ENCODE measurements at regions not wholly inside any gene's neighbourhood (a gene's known extent, or its start where the extent isn't known, plus 50 kb on each side); places are given as distances from the start of the nearest gene placed in this dataset.
"Not testable (repeated sequence)": the region's sequence is repeated elsewhere in the genome, so short reads cannot be mapped to it uniquely, and the experiment has no call there.

DNA sequence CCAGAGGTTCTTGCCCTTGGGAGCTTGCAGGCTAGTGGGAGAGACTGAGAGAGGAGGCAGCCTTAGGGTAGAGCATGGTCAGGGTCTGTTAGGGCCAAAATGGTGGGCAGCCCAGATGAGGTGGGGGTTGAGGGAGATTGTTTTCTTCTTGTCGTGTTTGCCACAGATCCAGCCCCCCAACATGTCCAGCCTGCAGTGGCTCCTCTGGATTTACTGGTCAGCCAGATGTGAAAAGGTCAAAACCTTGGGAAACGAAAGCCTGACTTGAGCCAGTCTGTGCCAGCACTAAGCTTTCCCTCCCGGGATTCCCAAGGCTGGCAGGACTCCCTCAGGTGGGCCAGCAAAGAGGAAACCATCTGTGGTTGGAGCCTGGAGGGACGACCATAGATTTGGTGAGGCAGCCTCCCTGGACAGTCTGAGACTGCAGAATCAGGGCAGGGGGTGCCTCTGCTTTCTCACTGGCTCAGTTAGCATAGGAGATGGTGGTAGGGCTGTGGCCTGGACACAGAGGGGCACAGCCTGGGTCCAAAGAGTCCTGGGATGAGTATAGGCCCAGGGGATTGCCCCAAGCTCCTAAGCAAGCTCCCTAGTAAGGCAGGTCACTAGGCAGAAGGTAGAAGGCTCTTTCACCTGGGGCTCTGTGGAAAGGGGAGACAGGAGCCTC is 51.2 kb upstream of the PRR23C start:
- no peak for DNase-seq (ENCODE audit: low spot score)

DNA sequence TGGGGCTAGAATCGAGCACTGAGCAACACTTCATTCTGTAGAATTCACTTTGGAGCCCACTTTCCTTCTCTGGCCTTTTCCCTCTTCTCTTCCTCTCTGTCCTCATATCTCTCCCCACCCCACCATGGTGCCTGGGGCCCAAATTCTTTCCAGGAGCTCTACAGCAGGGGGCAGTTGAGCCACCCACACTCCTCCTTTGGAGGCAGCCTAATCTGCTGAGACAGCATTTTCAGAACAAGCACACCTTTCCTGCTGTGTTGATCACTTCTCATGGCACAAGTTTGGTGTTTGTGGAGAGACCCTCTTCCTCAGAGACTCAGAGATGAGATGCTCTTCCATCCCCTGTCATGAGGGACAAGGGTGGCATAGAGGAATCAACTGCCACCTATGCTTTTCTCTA is 52.0 kb upstream of the PRR23C start:
- no peak for DNase-seq (ENCODE audit: low spot score)

DNA sequence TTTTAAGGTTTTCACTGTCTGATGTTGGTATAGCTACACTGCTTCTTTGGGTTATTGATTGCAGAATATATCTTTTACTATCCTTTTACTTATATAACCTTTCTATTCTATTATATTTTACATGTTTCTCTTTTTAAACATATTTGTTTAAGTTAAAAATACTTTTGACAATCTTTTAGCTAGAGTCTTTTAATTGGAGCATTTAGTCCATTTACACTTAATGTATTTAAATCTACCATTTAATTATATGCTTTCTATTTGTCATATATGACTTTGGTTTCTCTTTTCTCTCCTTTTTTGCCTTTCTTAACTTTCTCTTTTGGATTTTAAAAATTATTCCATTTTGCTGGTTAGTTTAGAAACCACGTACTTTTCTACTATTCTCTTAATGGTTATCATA is 53.7 kb upstream of the PRR23C start:
- no peak for DNase-seq (ENCODE audit: low spot score)

DNA sequence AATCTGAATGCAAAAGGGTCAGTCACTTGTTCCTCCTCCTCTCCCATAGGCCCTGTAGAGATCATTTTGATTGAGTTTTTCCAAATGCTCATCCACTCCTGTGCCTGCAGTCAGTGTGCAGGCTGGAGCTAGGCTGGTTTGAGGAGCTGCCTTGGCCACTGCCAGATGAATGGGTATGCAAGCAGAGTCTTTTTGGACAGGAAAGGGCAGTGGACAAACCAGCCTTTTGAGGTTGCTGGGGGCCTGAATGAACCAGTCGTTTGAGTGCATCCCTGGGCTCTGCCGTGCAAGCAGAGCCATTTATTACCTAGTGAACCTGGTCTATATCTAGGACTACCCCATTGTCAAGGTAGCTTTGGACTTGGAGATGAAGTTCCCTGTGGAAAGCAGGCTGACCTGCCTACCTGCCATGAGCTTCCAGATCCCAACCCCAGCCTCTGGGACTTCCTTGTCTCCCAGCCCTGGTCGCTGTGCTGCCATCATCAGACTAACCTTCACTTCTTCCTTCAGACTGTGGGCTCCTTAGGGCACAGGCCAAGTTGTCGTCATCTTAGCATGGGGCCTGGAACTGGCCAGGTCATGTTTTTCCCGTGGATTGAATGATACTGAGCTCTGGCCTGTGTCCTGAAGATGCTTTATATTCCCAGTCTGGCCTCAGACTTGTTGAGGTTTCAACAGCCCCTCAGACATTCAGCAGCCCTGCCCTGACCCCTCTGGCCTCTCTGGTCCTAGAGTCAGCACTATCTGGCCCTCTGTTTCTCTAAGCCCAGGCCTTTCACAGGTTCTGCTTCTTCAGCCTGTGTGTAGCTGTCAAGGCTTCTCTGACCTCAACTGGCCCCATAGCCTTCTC is 55.5 kb upstream of the PRR23C start:
- no peak for DNase-seq (ENCODE audit: low spot score)

DNA sequence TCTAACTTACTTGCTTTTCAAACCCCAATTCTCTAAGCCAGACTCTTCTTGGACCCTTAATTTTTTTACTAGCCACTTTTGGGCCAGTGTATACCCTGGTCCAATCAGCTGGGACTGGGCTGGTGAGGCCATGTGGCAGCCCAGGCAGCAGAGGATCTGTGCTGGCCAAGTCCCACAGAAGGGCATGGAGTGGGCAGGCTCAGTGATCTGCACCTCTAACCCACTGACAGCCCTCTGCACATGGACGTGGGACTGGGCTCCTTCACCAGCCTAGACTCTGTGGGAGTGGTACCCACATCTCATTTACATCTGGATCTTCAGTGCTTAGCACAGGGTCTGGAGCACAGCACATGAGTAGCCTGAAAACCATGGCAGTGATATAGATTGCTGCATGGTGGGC is 56.1 kb upstream of the PRR23C start:
- no peak for DNase-seq (ENCODE audit: low spot score)

DNA sequence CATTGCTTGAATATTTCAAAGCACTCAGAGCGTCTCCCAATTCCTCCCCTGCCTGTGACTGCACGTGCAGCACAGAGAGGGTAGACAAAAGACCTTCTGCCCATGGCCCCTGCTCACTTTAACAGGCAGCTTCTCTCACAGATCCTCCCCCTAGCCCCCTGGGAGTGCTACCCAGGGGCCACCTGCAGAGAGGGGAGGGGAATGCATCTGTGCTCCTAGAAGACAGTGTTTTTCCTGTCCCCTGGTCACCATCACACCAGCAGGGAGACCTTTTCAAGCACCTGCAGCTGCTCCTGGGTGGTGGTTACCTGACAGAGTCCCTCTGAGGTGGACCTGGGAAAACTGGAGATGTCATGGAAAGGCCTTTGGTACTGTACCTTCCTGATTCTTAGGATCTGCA is 56.7 kb upstream of the PRR23C start:
- DNase-seq (ENCODE audit: low spot score): no peak

DNA sequence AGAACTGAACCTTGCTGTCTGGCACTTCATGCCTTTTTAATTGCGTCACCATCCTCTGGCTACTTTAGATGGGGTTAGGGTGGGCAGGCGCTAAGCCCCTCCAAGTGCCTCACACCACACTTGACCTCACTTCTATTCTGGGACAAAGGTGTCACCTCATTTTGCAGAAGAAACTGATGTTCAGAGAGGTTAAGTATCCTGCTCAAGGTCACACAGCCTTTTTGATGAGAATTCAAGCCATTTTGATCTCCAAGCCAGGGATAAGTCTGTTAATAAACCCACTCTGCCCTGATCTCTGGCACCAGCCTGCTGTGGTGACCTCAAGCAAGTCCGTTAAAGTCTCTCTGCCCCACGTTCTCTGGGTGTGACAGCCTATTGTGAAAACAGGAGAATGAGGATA is 58.8 kb upstream of the PRR23C start:
- DNase-seq (ENCODE audit: low spot score): no peak

DNA sequence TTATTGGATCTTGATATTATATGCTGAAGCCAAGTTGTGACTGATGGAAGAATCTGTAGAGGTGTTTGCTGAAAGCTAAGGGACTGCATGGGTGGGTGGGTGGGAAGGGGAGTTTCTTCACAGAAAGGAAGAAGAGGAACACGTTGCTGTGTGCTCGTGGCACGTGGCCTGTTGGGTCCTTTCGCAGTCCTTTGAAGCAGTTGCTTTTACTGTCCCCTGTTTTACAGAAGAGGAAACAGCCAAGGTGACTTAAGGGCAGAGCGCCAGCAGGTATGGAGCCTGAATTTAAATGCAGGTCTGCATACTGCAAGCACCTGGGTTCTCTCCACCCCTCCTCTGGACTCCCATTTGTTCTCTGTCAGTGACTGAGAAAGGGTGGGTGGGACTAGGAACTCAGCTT is 59.4 kb upstream of the PRR23C start:
- no peak for DNase-seq (ENCODE audit: low spot score)

DNA sequence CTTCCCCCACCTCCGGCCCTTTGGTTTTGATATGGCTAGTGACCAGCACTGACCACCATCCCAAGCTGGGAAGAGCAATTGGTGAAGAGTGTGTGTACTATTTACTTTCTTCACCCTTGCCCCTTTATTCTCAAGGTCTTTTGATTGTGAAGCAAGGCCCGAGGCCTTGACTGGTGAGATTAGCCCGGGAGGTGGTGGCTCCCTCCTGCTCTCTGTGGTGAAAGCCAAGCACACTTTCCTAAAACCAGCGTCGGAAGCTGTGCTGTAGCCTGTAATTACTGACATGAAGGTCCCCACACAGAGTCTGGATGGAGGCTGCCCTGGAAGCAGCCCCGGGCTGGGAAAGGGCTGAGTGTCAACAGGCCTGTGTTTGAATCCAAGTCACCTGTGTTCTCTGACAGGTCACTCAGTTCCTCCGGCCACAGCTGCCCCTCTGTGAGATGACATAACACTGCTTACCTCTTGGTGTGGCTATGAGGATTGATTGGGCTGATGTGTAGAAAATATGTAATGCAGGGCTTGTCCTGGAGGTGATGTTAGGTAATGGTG is 60.5 kb upstream of the PRR23C start:
- DNase-seq (ENCODE audit: low spot score): no peak

DNA sequence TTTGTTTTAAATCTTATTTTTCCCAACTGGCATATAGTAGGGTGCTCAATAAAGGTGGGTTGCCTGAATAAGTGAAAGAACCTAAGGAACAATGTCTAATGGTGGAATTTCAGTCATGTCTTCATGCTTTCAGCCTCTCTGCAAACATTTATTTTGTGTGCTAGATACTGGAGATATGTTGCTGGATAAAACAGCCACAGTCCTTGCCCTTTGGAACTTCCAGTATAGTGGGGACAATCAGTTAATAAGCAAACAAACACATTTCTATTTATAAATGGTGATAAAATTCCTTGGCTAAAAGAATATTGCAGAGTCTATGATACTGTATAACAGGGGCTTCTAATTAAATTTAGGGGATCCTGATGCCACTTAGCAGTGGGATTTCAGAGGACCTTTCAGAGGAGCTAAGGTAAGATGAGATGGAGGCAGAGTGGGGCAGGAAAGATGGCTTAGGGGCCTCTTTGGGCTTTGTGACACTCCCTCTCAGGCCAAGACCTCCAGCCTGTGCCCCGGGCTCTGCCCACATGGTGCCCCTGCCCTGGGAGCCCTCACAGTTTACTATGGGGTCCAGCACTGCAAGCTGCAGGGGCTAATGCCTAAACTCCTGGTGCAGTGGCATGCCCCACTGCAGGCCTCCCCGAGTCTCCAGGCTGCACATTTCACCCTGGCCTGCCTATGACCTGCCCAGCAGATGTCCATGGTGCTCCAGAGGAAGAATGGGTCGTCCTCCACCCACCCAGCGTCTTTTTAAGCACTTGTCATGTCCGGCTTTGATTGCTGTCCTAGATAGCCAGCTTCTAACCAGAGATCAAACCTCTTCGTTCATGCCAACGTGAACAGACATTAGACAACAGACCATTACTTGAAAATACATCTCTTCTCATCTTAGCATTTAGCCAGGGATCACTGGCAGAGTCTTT is 61.6 kb upstream of the PRR23C start:
- DNase-seq (ENCODE audit: low spot score): no peak

DNA sequence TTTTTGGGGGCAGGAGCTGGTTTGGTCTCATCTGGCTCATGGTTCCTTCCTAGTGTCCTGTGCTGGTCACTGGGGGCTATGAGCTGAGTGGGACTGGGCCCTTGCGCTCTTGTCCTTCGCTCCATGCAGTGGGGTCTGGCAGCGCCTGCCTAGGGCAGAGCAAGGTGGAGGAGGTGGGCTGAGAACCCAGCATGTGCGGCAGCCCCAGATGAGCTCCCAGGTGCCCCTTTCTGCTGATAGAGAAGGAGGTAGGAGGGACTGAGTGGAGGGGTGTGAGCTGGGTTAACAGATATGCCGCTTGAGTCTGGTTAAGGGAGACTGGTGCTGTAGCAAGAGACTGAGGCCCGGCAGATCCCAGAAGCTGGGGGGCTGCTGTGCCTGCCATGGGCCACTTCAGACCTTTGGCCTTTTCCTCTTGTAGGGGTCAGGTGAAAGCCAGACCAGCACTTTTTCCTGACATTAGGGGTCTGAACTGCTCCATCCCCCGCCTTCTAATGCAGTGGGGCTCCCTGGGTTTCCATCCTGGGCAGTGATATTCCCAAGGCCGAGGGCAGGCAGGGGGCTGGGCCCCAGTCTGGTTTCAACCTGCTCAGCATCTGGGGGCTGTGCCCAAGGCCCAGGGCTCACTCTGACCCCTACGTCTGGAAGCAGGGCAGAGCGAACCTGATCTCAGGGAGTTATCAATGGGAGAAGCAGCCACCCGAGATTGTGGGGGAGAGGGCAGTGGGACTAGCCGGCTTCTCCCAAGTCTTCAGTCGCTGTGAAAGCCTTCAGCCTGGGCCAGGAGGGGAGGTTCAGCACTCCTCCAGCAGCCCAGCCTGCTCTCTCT is 62.9 kb upstream of the PRR23C start:
- no peak for DNase-seq (ENCODE audit: low spot score)

DNA sequence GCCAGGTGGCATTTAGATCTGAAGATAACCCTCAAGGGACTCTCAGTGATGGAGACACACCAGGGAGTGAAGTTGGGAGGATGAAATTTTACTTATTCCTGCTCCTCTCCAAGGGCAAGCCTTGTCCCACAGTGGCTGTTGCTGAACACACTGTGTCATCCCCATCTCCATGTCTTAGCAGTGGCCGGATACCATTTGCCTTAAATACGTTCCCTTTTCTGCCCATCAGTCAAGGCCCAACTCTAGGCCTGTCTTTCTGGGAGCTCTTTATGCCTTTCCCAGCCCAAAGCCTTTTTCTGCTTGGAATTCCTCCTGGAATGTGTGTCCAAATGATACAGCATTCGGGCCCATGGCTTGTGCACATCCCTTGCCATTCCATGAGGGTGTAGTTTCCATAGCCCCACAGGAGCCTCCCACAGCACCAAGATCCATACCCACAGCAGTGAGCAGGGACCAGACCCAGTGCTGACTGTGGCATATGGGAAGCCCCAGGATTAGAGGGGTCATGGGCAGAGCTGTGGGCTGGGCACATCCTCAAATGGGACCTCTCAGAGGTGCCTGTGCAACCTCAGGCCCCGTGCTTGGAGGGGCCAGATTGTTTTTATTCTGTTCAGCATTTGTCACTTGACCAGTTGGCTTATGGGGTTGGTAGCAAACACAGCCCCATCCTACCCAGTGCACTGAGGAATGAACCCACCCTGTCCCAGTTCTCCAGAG is 63.7 kb upstream of the PRR23C start:
- DNase-seq (ENCODE audit: low spot score): no peak

DNA sequence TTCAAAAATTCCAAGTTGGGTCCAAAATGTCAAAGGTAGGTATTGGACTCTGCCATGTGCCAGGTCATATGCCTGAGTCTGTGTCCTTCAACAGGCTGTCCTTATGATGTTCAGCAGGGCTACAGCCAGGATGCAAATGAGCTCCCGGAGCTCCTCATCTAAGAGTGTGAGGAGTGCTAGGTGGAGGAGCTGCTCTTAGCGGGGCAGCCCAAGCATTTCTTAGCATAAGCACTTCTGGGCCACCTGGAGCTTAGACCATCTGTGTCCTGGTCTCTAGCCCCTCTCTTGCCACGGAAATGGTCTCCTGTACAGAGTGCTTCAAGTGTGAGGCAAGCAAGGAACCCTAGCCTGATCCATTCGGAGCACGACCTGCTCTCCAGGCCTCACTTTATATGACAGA is 64.6 kb upstream of the PRR23C start:
- DNase-seq (ENCODE audit: low spot score): no peak

DNA sequence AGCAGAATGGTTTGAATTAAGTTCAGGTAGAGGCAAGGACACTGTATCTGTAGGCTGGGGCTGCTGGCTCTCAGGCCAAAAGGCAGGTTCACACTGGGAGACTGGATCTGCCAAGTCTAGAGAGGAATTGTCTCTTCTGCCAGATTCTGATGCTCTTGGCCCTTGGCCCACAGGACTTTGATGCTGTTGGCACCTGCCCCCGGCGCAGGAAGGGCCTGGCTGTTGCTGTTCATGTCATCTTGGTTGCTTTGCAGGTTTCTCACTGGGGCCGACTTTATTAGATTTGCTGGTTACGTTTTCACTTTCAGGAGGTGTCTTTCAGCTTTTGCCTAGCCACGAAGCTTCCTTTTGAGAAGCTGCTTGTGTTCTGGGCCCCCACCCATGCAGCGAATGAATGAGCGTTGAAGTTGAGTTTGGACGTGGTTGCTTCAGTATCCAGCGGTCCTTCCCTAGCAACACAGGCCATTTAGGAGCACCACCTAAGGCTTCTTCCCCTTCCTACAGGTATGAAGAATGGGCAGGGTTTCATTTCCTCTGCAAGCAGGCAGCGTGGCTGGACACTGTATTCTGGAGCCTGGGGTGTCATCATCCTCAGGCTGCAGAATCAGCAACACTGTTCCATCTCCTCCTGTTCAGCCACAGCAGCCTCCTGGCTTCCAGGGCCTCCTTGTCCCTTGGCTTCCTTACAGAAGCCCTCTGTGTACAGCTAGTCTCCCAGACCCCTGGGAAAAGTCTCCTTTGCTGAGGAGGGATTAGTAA is 65.6 kb upstream of the PRR23C start:
- DNase-seq (ENCODE audit: low spot score): no peak

DNA sequence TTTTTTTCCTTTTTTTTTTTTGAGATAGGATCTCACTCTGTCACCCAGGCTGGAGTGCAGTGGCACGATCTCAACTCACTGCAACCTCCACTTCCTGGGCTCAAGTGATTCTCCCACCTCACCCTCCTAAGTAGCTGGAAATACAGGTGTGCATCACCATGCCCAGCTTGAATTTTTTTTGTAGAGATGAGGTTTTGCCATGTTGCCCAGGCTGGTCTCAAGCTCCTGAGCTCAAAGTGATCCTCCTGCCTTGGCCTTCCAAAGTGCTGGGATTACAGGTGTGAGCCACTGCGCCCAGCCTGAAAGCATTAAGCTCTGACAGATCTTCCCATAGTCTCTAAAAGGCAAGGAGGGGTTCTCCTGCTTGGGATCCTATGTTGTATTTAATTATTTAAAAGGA is 66.2 kb upstream of the PRR23C start:
- DNase-seq (ENCODE audit: low spot score): not testable (repeated sequence)

DNA sequence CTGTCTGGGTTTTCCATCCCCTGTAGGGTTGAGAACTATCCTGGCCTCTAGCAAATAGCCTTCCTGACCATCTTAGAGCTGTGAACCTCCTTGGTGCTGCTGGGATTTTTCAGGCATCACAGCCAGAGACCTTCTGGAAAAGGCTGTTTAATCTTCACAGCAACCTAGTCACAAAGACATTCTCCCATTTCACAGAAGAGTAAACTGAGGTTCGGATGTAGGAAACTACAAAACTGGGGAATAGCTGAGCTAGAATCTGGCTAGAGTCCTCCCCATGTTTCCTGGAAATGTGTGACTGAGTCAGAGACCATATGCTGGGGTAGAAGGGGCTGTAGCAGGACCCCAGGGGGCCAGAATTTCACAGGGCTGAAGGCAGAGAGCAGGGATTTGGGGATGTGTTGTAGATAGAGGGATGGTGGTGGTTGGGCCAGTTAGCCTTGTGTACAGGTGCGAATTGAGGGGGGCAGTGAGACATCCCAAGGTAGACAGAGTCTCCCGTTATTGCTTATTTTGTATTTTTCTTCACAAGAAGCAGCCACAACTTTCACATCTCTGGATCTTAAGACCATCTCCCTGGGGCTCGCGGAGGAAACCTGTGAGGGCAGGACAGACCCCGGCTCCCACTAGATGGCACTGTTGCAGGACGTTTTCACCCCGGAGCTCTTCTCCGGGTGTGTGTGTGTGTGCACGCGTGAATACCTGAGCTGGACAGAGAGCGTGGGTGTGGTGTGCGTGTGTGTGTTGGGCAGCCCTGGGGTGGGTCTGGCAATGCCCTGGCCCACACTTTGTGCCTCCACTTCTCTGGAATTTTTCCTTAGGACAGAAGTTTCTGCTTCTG is 66.9 kb upstream of the PRR23C start:
- DNase-seq (ENCODE audit: low spot score): peak; percentile 42

DNA sequence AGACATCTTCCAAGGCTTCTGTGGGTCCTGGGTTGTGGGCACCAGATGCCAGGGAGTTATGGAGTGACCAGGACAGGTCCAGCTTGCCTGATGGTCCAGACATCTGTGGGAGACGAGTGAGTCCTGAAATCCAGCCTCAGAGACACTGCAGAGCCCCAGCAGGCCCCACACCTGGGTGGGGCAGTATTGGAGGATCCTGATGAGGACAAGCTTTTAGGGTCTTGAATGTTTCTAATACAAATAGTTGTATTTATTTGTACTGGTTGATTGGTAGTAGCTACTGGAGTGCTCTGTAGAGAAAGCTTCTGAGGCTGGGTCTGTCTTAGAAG is 67.5 kb upstream of the PRR23C start:
- no peak for DNase-seq (ENCODE audit: low spot score)

DNA sequence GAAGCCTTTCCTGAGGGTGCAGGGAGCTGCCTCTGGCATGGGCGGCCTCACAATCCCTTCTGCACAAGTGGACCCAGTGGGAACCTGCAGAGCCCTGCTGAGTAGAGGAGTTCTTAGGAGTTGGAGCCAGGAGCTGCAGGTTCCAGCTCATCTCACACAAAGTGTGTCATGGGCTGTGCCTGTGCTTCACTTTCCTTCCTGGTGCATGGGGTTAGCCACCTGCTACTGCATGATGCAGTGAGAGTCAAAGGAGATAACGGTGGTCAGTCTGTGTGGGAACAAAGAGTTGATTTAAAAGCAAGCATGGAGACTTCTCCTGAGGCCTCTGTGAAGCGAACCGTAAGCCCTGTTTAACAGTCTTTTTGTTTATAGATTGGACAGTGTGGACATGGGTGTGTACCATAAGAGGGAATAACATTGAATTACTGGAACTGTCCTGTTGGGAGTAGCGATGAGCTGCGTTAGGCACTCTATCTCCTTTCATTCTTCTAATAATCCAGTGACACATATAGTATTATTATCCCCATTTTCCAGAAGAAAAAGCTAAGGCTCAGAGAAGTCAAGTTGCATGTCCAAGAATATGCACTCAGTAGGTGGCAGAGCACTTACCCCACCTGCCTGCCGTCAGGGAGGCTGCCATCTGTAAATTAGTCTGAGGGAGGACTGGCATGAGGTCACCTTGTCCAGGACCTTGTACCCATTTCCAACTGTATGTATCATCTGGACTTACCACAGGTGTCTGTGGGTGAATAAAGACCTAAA is 68.7 kb upstream of the PRR23C start:
- no peak for DNase-seq (ENCODE audit: low spot score)

DNA sequence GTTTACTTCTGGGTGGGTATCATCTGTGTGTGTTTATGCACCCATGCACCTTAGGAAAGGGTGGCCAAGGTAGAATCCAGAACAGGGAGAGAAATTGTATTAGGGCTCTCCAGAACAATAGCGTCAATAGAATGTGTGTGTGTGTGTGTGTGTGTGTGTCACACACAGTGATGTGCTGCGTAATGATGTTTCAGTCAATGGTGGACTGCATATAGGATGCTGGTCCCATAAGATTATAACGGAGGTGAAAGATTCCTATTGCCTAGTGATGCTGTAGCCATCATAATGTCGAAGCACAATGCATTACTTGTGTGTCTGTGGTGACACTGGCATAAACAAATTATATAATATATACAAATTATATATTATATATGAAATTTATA is 69.3 kb upstream of the PRR23C start:
- DNase-seq (ENCODE audit: low spot score): no peak

Data from RKO (cell line).